Stomach smooth muscle (tissue), 2 donors: ENCODE measurements at regions not wholly inside any gene's neighbourhood (a gene's known extent, or its start where the extent isn't known, plus 50 kb on each side); places are given as distances from the start of the nearest gene placed in this dataset.
"Not testable (repeated sequence)": the region's sequence is repeated elsewhere in the genome, so short reads cannot be mapped to it uniquely, and the experiment has no call there.

Experiments used
- H3K27ac ChIP-seq: one replicate; pipeline ENCODE4 v1.7.0; 2013; ENCODE audit warnings: mild to moderate bottlenecking, low read length, inconsistent platforms
- H3K27me3 ChIP-seq, 2 donors: one replicate each; pipeline ENCODE4 v1.7.0; 2013; ENCODE audit warnings: low read length in 2 of 2; ENCODE audit not compliant: insufficient read depth in 2 of 2, control insufficient read depth in 1 of 2
- H3K36me3 ChIP-seq, 2 donors: one replicate each; pipeline ENCODE4 v1.7.0; 2013; ENCODE audit warnings: low read length in 2 of 2; ENCODE audit not compliant: control insufficient read depth in 2 of 2, insufficient read depth in 2 of 2
- H3K4me1 ChIP-seq: one replicate; pipeline ENCODE4 v1.7.0; 2013; ENCODE audit warnings: low read length; ENCODE audit not compliant: control insufficient read depth, insufficient read depth
- H3K4me3 ChIP-seq, 2 donors: one replicate each; pipeline ENCODE4 v1.7.0; 2013; ENCODE audit warnings: low read length in 2 of 2
- H3K9ac ChIP-seq, 2 donors: one replicate each; pipeline ENCODE4 v1.7.0; 2013; ENCODE audit warnings: low read length in 2 of 2, mild to moderate bottlenecking in 1 of 2
- H3K9me3 ChIP-seq, 2 donors: one replicate each; pipeline ENCODE4 v1.7.0; 2013; ENCODE audit warnings: low read length in 2 of 2; ENCODE audit not compliant: control insufficient read depth in 2 of 2
- donor health status: healthy.
- donor health status: Pancreatic carcinoma.

GRCh38 chr1:88324899-88325298 lies 359.2 kb upstream of the PKN2 start:
- H3K36me3 ChIP-seq: no peaks in the 10 kb centered on the region
- no peak overlapping the region for H3K27ac ChIP-seq
- no peaks in the 10 kb centered on the region for H3K27me3 ChIP-seq
- peaks cover 8% of the 10 kb centered on the region for H3K4me1 ChIP-seq
- no peaks in the 10 kb centered on the region for H3K9me3 ChIP-seq
- H3K9ac ChIP-seq: no peak overlapping the region
- no peak overlapping the region for H3K4me3 ChIP-seq

DNA sequence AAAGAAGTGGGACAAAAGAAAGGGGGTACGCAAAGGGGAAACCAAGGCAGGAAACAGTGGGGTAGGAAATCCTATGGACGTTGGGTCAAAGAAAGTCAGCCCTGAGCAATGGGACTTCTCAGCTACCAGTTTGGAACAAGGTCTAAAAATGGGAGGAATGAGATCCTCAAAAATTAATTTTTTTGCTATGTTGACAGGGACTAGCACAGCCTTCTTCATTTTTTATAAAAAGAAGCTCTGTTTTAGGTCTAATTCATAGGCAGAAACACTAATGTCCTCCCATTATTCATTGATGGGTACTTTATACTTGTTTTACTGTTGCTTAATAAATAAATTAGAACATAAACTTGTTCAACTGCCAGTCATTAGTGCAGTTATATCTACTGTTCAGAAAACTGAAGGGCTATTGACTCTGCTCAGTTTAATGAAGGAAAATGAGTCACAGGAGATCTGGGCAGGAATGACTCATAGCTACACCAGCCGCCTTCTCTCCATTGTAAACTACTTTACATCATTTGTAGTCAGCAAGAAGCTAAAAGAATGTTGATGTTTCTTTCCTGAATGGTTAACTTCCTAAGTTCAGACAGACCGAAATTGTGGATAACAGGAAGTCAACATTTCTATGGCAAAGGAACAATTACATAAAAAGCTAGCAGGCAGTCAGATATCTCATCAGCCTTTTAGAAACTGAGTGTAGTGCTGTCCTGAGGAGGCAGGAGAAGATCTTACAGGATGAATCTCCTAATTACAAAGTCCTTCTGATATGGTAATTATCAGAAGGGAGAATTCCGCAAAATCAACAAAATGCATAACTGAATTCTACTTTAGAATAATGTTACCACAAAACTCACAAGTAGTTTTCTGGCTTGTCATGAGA lies 356.4 kb upstream of the PKN2 start:
- peaks cover 8% of the 10 kb centered on the region for H3K4me1 ChIP-seq
- H3K27me3 ChIP-seq: no peaks in the 10 kb centered on the region
- no peaks in the 10 kb centered on the region for H3K9me3 ChIP-seq
- no peak overlapping the region for H3K4me3 ChIP-seq
- H3K9ac ChIP-seq: no peak overlapping the region
- H3K36me3 ChIP-seq: no peaks in the 10 kb centered on the region
- H3K27ac ChIP-seq: no peak overlapping the region

DNA sequence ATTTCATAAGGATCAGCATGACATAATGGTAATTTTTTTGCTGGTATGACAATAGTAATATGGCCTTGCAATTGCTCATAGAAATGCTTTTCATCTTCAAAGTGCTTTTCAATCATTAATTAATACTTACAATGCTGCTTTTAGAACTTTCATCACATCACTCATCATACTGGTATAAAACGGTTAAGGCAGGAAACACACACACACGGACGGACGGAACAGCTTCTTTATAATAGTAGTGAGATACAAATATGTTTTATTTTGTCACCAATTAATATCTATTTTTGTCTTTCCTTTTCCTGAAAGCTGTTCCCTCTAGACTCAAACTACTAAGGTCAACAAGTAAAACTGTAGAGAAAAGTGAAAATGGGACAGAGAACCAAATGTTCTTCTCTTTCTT lies 353.9 kb upstream of the PKN2 start:
- H3K27ac ChIP-seq: no peak overlapping the region
- H3K36me3 ChIP-seq: no peaks in the 10 kb centered on the region
- no peak overlapping the region for H3K9ac ChIP-seq
- H3K4me3 ChIP-seq: no peak overlapping the region
- no peaks in the 10 kb centered on the region for H3K27me3 ChIP-seq
- H3K4me1 ChIP-seq: peaks cover 8% of the 10 kb centered on the region
- no peaks in the 10 kb centered on the region for H3K9me3 ChIP-seq

- H3K27me3 ChIP-seq: no peaks in the 10 kb centered on the region
- H3K4me1 ChIP-seq: no peaks in the 10 kb centered on the region
- H3K9me3 ChIP-seq: no peaks in the 10 kb centered on the region
- H3K9ac ChIP-seq: peak overlapping the region in 1 of 2 donors; percentile 35
- no peaks in the 10 kb centered on the region for H3K36me3 ChIP-seq
- H3K27ac ChIP-seq: no peak overlapping the region
- H3K4me3 ChIP-seq: peak overlapping the region in 1 of 2 donors; percentile 30
Measured at GRCh38 chr1:88333086-88333695, 350.9 kb upstream of the PKN2 start.

DNA sequence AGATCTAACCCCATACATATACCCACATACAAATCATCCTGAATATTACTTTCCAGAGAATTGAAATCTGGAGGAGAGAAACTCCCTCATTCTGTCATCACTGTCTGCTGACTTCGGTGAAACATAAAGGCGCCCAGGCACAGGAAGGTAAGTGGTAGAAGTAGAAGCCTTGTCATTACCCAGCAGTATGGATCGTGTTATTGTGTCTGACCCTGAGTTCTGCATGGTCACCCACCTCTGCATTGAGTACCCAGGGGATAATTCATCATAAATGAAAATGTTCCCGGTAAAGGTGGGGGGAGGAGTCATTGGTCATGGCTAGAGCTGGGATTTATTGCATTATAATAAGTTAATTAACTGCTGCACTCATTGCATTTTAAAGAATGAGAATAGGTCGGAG lies 342.6 kb upstream of the PKN2 start:
- Histone ChIP-seq H3K27ac (no peak overlapping the region), H3K36me3 (no peaks in the 10 kb centered on the region), H3K4me3 (no peak overlapping the region), H3K9ac (no peak overlapping the region), H3K27me3 (no peaks in the 10 kb centered on the region), H3K9me3 (no peaks in the 10 kb centered on the region), H3K4me1 (no peaks in the 10 kb centered on the region)

DNA sequence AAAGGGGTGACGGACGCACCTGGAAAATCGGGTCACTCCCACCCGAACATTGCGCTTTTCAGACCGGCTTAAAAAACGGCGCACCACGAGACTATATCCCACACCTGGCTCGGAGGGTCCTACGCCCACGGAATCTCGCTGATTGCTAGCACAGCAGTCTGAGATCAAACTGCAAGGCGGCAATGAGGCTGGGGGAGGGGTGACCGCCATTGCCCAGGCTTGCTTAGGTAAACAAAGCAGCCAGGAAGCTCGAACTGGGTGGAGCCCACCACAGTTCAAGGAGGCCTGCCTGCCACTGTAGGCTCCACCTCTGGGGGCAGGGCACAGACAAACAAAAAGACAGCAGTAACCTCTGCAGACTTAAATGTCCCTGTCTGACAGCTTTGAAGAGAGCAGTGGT lies 342.0 kb upstream of the PKN2 start:
- not testable (repeated sequence) for H3K4me1 ChIP-seq, H3K9ac ChIP-seq, H3K9me3 ChIP-seq, H3K36me3 ChIP-seq, H3K4me3 ChIP-seq, H3K27ac ChIP-seq, H3K27me3 ChIP-seq

- Histone ChIP-seq H3K36me3 (no peaks in the 10 kb centered on the region), H3K4me3 (no peak overlapping the region)
Measured at GRCh38 chr1:88350648-88351047, 333.4 kb upstream of the PKN2 start.

DNA sequence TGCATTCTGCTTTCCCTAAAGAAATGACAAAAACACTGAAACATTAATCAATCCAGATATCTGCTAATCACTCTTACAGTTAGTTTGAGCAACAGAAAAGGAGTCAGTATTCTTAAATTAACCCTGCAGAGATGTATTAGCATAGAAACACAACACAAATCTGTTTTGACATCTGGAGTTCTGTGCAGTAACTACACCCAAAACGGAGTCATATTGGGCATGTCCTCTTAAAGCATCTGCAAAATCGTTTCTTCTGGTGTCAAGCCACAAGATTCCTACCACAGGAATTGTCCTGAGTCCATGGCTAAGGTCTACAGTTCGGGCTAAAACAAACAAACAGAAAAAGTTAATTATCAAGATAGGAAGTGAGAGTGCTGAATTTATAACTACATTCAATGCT lies 332.1 kb upstream of the PKN2 start:
- Histone ChIP-seq H3K36me3 (no peaks in the 10 kb centered on the region), H3K27me3 (no peaks in the 10 kb centered on the region), H3K27ac (no peak overlapping the region), H3K4me1 (no peaks in the 10 kb centered on the region), H3K9ac (no peak overlapping the region), H3K4me3 (no peak overlapping the region), H3K9me3 (no peaks in the 10 kb centered on the region)

More at GRCh38 chr1:88350648-88351047, 333.4 kb upstream of the PKN2 start:
- Histone ChIP-seq H3K9me3 (no peaks in the 10 kb centered on the region), H3K4me1 (no peaks in the 10 kb centered on the region), H3K27ac (no peak overlapping the region), H3K9ac (no peak overlapping the region), H3K27me3 (no peaks in the 10 kb centered on the region)

GRCh38 chr1:88354256-88354655 lies 329.8 kb upstream of the PKN2 start:
- Histone ChIP-seq H3K4me3 (no peak overlapping the region), H3K9ac (no peak overlapping the region), H3K9me3 (no peaks in the 10 kb centered on the region), H3K27me3 (no peaks in the 10 kb centered on the region), H3K36me3 (no peaks in the 10 kb centered on the region), H3K27ac (no peak overlapping the region), H3K4me1 (no peaks in the 10 kb centered on the region)

DNA sequence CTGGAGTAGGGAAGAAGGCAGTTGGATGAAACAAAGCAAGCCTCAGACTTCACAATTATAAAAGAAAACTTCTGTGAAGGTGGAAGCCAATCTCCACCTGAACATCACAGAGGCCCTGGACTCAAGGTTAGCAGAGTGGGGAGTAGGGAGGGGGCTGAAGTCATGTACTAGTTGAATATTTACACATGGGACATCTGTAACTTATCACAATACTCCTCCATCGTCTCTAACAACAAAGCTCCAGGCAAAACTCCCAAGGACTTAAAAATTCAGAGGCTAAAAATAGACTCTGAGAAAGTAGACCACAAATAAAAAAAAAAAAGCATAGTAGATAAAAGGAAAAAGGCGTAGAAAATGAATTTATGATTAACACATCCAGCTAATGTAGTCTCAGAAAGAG lies 326.3 kb upstream of the PKN2 start:
- H3K27ac ChIP-seq: no peak overlapping the region
- H3K27me3 ChIP-seq: no peaks in the 10 kb centered on the region
- H3K4me1 ChIP-seq: no peaks in the 10 kb centered on the region
- no peak overlapping the region for H3K9ac ChIP-seq
- no peaks in the 10 kb centered on the region for H3K9me3 ChIP-seq
- no peaks in the 10 kb centered on the region for H3K36me3 ChIP-seq
- no peak overlapping the region for H3K4me3 ChIP-seq

DNA sequence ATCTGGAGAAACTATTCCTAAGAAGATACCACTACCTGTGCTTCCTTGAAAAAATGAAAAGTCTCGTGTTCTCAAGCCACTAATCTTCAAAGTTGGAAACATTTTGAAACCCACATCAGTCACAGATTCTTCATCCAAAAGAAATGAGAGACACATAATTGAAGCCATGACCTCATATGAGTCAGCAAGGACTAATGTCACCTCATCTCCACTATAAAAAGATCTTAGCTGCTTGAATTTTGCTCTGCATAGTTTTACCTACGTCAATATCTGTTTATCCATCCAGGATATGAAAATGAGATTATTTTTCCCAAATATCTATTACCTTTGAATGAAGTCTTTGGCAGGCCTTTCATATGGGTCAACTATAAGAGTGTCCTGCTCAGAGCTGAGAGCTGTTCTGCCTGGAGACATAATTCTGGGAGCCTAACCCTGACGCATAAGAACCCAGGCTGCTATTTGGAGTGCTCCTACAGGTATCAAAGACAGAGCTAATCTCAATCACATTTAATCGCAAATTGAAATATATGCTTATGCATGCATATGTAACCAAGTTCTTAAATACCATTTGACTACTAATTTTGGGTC lies 312.5 kb upstream of the PKN2 start:
- Histone ChIP-seq H3K27ac (no peak overlapping the region), H3K4me1 (no peaks in the 10 kb centered on the region), H3K36me3 (no peaks in the 10 kb centered on the region), H3K27me3 (no peaks in the 10 kb centered on the region), H3K9ac (no peak overlapping the region), H3K9me3 (no peaks in the 10 kb centered on the region), H3K4me3 (no peak overlapping the region)
